HG03460 (cell line): ENCODE measurements at regions not wholly inside any gene's neighbourhood (a gene's known extent, or its start where the extent isn't known, plus 50 kb on each side); places are given as distances from the start of the nearest gene placed in this dataset.

Source experiments
- ATAC-seq: cut with Tn5 transposase; IDR thresholded peaks from one replicate; pipeline ENCODE4 v1.9.1; 2021; ENCODE audit not compliant: unreplicated experiment

DNA sequence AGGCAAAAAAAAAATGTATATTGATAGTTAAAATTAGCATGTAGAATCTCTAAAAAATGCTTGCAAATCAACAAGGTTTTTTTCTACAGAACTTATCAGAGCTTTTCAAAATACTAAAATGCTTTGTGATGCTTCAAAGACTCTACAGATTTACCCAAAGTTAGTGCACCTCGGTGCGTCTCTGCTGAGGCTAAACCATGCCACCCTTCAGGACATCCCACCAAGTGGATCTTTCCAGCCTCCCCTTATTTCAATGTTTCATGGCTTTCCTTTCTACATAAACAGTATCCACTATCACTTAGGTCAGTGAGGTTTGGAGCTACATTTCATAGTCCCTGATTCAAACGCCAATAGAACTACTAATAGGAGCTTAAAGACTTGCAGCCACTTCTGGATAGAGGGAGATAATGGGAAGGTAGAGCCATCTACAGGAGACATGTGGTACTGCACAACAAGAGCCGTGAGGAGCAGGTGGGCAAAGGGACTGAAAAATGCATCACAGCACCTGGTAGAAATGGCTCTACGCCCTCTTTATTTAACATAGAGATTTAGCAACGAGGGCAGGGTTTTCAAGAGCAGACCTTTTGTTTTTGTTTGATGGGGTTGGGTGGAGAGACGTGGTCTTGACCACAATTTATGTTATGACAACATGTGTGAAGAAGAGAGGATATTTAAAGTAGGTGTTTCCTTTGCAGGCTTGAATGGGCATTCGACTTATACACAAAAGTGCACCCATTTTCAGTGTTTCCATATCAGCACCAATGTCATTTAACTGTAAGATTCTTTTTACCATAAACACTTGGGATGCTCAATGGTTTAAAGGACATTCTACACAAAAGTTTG lies 56.1 kb upstream of the SLC35G4 start:
- peak; percentile 74 for ATAC-seq

DNA sequence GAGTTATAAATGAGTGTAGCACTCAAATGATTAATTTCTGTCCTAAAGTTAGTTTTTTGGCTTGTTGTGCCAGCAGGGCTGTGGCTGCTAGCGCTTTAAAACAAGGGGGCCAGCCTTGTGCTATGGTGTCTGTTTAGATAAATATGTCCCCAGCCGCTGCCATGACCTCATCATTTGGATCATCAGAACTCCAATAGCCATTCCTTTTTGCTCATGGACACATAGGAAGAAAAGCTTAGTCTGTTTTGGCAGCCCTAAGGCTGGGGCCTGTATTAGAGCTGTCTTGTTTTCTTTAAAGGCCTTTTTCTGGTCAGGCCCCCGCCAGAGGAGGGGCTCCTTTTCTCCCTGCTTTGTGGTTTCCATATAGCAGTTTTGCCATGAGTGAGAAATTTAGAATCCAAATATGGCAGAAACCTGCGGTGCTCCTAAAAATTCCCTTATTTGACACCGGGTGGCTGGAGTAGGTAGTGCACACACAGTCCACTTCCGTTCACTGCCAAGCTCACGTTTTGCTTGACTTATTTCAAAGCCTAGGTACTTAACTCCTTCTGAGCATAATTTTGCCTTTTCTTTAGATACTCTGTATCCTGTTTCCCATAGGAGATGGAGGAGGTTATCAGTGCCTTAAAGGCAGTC lies 60.4 kb upstream of the SLC35G4 start:
- ATAC-seq: no peak

DNA sequence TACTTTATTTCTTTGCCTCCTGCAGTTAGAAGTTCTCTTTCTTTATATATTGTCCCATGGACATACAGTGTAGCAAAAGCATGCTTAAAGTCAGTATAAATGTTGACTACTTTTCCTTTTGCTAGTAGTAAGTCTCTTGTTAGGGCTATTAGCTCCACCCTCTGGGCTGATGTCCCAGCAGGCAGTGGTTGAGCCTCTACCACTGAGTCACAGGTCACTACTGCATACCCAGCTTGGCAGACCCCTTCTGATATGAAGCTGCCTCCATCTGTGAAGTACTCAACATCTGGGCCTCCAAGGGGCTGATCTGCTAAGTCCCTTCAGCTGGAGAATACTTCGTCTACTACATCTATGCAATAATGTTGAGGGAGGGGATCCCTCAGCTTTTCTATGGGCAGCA lies 61.0 kb upstream of the SLC35G4 start:
- ATAC-seq: no peak

DNA sequence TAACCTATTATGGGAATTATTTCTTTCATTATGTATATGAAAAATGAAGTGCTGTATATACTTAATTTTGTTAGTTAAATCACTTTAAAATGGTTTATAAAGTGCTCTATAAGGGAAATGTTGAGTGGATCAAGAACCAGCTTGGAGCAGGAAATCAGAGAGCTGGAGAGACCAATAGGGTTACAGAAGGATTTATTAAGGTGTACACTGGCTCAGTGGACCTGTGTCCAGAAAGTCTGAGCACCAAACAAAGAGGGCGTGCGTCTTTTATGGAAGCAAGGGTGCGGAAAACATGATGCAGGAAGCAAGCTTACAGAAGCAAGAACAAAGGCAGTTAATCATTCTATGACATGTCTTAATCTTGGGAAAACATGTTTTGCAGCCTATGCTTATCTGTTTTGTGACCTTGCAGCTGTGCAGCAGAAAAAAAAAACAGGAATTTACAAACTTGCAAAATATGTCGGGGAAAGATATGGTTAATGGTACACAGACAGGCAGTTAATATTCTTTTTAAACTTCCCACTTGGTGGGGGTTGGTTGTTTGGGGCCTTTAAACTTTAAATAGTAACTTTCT lies 65.2 kb upstream of the SLC35G4 start:
- no peak for ATAC-seq

DNA sequence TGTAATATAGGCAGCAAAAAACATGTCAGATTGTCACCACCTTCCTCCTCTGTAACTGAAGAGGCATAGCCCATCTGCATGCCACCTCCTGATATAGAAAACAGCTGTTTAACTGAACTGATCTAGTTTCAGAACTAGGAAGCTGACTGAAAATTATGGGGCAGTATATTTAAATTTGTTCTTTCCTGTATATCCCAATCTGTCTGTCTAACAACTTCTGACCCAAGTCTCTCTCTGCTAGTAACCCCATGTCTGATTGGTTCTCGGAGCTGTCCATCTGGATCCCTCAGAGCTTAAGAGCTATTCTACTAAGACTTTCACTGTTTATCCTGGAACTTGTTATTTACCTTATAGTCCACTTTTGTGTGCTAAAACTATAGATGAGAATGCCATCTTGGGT lies 68.2 kb upstream of the SLC35G4 start:
- no peak for ATAC-seq

DNA sequence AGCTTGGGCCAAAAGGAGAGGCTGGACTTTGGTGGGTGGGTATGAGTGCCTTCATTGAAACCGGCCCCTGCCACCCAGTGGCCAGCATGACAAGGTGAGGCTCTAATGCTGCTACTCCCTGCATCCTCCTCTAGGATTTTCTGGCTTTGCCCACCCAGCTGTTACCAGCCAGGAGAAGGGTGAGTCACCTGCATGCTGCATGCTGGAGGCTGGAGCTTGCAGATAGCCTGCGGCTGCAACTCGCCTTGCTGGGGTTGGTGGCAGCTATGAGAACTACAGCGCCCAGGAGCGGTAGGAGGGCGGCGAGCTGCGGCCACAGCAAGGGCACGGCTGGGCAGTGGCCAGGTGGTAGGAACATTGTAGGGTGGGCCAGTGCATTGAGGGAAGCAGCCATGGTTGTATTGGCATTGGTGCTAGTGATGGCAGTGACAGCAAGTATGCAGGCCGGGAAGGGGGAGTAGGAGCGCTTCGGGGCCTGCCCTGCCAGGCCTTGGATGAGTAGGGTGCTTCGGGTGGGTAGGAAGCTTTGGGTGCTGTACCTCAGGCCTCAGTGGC lies 75.4 kb upstream of the SLC35G4 start:
- no peak for ATAC-seq

DNA sequence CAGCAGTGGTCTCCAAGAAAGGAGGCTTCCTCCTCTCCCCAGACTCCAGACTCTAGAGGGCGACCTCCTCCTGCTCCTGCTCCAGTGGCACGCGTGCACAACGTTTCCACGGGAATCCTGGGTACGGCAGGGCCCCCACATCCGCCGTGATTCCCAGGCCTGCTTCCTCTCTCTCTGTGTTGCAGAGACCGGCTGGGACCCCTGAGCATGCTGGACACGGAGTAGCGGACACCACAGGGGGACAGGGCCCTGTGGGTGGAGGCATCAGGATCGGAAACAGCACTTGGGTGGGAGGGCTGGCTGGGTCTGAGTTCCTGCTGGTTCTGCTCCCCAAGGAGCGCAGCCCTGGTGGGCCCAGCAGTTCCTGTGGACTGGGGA lies 75.9 kb upstream of the SLC35G4 start:
- no peak for ATAC-seq

DNA sequence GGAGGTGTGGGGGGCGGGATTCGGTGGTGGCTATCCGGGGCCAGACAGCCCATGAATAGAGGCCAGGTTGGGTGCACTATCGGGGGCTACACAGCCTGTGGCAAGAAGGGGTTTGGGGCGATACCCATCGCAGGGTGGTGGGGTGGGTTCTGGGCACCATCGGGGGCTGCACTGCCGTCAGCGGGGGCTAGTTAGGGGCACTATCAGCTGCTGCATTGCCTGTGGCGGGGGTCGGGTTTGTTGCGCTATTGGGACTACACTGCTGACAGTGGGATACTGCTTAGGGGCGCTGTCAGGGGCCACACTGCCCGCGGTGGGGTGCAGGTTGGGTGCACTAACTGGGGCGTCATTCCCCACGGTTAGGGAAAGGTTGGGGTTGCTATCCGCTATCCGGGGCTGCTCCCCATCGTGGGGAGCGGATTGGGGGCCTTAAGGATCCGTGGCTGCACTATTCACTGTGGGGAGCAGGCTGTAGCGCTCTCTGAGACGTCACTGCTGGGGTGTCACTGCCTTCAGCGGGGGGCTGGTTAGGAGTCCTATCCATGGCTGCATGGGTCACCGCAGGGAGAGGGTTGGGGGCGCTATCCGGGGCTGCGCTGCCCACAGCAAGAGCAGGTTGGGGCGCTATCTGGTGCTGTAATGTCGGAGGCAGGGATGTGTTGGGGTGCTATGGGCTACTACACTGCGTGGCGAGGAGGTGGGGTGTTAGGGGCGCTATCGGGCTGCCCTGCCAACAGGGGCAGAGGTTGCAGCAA lies 76.5 kb upstream of the SLC35G4 start:
- ATAC-seq: no peak

DNA sequence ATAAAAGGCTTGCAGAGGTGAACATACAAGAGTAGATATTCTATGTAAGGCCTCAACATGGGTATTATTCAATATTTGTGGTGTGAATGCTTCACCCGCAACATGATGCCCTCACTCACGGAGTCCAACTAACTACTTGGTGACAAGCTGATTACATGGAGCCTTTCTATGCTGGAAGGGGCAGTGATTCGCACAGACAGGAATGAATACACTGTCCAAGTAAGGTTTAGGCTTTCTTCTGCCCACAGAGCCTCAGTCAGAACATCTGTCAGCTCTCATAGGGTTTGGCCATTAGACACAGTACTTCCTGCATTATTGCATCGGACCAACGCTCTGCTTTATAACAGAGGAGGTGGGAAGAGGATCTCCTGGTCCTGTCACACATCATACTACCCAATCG lies 80.3 kb upstream of the SLC35G4 start:
- ATAC-seq: no peak

DNA sequence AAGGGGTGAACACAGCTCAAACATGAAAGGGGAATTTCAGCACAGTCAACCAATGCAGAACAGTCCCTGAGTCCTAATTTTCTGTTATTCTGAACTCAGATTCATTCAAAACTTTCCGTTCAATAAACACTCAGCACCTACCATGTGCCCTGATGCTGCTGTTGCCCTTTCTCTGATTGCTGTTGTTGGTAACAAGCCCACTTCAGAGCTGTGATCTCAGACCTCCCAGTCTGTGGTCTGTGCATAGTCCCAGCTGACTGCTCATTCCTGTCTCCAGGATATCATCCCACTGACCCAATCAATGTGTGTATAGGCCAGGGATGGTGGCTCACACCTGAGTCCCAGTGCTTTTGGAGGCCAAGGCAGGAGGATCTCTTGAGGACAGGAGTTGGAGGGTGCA lies 82.7 kb upstream of the SLC35G4 start:
- ATAC-seq: no peak

DNA sequence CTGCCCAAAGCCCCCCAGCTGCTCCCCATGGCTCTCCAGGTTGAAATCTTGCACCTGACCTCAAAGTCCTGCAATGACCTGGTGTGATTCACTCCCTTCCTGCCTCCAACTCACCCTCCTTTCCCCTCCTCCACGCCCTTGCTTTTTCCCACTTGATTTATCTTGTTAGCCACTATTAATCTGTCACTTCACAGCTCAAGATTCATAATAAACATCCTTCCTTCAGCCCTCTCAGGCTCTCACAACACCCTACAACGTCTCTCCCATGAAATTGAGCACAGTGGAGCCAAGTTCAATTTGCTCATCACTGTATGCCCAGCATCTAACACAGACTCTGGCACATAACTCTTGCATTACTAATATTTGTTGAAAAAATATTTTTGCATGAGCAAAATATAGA lies 85.6 kb upstream of the SLC35G4 start:
- no peak for ATAC-seq

DNA sequence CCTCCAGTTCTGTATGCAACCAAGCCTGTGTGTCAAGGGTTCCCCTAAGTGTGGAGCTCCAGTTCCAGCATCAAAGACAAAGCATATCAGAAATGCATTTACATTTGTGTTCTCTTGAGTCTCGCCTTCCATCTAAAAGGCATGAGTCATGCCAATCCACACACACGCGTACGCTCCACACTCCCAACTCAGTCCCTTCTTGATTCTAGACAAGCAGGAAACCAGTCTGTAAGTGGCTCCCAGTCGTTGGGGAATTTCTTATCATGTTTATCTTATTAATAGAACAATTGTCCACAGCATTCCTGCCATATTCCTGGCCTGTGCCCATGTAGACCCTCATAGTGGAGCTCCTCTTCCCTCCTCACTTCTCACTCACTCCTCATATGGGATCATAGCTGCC lies 86.4 kb upstream of the SLC35G4 start:
- no peak for ATAC-seq

DNA sequence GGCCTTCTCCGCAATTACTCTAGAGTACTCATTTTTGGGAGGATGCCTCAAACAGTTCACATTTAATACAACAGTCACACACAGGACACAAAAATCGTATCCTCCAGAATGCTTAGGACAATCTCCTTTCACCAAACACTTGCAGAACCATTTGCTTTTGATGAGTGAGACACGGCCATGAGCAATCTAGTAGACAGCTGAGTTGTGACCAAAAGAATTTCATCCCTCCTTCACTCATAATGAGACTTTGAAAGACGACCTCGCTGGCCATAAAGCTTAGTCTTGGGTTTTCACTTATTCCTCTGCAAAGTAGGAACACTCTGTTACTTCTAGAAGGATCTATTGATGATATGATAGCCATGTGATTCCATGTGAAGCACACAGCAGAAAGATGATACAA lies 87.5 kb upstream of the SLC35G4 start:
- ATAC-seq: no peak

DNA sequence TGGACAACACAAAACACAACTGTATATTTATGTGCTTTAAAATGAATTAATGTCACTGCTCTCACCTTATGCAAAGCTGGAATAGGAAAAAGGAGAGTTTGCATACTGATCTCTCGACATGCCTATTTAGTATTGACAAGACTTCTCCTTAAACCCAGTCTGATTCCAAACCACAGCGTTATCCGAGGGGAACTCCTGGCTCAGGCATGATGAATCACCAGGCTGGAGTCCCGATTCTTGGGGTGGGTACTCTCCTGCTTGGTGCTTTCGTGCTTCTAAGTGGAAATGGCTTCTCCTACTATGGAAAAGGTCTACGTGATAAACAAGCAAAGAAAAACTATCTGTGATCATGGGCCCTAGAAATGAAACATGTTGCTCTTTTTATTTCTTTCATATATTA lies 88.9 kb upstream of the SLC35G4 start:
- no peak for ATAC-seq

DNA sequence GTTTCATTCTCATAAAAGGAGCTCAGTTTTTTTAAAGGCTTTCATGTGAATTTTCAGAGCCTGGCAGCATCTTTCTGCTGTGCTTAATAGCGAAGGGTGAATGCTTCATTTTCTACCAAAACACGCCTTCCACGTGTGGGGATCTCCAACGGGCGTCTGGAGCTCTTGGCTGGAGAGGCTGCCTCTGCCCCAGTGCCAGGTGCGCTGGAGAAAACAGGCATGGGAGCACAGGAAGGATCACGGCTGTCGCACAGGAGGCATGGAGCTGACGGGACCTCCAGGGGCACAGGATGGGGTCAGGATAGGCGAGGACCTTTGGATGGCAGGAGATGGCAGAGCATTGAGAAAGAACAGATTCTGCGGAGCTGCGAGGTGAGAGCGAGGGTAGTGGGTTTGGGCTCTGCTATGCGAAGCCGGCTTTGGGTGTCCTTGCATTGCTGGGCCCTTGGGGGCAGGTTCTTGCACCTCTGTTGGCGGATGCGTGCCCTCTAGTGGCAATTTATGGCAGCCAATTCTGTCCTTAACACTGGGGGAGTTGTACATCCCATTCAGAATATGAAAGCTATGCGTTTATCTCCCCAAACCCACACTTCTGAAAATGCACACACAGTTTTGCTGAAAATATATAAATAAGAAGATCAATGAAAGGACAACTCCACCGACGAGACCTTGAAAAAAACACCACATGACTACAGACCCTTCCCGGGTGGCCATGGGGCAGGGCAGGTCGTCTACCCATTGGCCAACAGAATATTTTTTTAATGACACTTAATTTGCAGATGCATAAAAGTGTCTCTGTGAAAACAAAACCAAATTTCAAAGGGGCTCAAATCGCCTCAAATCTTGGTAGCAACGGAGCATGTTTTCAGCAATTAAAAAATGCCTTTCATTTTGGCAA lies 90.4 kb upstream of the SLC35G4 start:
- ATAC-seq: peak; percentile 78

DNA sequence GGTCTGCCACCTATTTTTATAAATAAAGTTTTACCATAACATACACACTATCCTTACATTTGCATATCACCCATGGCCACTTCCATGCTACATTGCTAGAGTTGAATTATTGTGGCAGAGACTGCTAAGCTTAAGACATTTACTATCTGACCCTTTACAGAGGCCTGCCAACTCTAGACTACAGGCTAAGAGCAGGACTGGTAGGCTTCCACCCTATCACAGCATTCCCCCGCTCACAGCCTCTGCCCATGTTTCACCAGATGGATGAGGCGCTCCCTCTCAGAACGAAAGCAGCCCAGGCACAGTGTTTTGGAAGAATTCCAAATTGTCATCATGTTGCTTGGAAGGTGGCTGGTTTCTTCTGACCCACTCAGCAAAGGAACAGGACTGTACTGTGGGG lies 91.7 kb upstream of the SLC35G4 start:
- ATAC-seq: no peak

DNA sequence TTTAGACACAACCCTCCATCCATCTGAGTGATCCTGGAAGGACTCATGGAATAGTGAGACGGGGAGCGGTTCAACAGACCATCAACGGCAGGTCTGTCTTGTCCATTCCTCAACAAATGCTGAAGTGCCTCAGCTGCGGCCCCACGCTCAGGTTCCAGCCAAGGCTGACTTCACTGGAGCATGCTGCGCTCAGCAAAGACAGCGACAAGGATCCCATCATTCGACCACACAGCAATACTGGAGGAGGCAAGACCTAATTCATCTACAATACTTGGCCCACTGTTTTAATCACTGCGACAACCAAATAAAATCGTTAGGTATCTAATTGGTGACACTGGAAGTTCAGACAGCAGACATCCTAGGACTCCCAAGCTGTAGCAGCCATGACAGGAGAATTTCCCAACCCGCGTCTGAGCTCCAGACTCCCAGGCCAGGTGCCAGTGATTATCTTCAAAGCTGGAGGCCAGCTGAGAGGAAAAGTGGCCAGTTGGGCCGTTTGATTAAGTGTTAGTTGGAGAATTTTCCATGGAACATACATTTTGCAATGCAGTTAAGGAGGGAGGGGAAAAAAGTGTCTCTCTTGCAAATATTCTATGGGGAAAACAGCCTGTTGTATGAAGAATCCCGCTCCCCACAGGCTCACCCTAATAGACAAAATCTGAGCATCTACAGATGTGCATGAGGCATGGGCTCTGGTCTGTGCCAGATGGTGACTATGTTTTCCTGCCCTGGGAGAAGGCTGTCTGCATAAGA lies 92.5 kb upstream of the SLC35G4 start:
- ATAC-seq: no peak

DNA sequence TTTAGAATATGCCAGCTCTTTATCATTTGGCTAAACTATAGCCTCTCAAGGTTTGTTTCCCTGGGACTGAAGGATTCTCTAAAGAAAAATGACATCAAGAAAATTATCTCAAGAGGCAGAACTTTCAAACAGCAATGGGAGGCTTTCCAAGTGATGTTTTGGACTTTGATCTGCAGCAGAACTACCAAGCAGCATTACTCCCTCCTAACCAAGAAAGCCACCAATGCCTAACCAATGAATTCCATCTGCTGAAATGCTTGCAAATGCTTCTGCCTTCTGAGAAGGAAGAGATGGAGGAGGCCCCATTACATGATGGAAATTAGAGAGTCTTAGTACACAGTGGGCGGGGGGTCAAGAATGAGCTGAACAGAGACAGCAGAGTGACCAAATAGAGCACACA lies 95.1 kb upstream of the SLC35G4 start:
- no peak for ATAC-seq

DNA sequence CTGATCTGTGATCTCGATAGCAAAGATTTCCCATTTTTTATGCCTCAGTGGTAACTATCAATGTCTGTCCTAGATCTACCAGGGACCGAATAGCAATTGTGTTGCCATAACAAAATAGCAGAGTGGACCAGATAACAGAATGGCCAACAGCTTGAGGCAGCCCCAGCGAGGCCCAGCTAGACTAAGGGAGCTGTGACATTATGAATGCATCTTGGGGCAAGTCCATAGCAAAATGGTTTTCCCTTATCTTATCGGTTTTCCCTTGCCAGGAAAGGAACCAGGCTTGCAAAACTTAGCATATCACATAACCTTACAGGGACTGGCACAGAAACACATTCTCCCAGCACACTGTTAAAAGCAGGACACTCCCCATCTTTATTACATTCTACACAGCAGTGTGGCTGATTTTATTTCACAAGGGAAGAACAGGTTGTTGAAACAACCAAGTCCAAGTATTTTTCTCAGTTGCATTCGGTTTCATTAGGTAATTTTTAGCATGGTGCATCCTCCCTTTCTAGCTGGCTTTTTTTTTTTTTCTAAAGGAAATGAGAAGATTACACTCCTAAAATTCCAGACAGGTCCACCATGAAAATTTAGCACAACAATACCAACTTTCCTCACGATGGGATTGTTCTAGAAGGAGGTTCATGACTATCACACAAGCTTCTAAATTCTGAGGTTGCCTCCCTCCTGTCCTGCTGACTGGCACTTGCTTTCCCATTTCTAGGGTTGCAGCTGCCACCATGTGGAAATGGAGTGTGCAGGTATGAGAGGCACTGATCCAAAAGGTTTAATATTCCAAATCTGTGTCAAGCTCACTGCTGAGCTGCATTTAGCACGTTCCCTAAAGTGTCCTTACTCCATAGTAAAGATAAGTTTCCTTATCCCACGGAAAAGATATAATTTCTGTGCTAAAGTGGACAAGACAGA lies 97.0 kb upstream of the SLC35G4 start:
- ATAC-seq: no peak
